ENCODE measurements at regions not wholly inside any gene's neighbourhood (a gene's known extent, or its start where the extent isn't known, plus 50 kb on each side); places are given as distances from the start of the nearest gene placed in this dataset.

DNA sequence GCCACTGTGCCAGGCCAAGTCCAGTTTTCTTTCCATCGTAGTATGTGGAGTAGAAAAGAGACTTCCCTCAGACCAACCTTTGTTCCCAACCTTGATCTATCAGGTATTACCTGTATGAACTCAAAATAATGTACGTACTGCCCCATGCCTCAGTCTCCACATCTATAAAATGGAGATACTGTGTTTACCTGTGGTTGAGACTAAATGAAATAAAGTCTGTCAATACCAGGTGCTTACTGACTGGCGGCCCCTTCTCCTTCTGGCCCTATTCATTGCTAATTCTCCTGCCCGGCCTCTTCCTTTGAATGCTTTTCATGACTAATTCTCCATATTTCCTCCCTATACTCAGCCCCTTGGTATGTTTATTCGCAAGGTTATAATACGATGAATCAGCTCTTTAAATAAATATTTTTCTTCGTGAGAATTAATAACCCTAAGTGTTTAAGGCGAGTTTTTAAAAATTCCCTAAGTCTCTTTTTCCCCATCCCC lies 89.6 kb upstream of the BASP1 start:
- Histone ChIP-seq H3K79me2 (ENCODE audit: control insufficient read depth in 1 of 2, insufficient read depth in 2 of 2, low read length in 2 of 2) (no peaks in the 10 kb centered on the region), H3K14ac (ENCODE audit: insufficient read length) (no peak overlapping the region), H3K79me1 (ENCODE audit: low read depth, low read length) (no peaks in the 10 kb centered on the region), H3K36me3 (ENCODE audit: control insufficient read depth in 2 of 4, insufficient read depth in 4 of 4, low read length in 3 of 4) (no peaks in the 10 kb centered on the region), H4K20me1 (replicated peaks in 1 of 2; ENCODE audit: control insufficient read depth in 1 of 2, insufficient read depth in 2 of 2, low read length in 2 of 2) (no peaks in the 10 kb centered on the region), H4K91ac (replicated peaks; ENCODE audit: insufficient read length, low read length) (no peak overlapping the region), H4K8ac (ENCODE audit: extremely low read depth, insufficient read depth, low read length) (no peak overlapping the region), H3K4me1 (replicated peaks in 1 of 4; ENCODE audit: control insufficient read depth in 3 of 4, insufficient read depth in 4 of 4, low read length in 3 of 4) (peaks cover 0 to 2% (median 0%) of the 10 kb centered on the region in 4 experiments; a peak in 1 of 7 replicates), H3K18ac (ENCODE audit: extremely low read depth, low read length) (no peak overlapping the region), H2BK20ac (ENCODE audit: low read length) (0 out of 2 replicates have a peak overlapping the region, but pooled peaks have one; percentile 48), H3K9me3 (ENCODE audit: insufficient read depth in 2 of 2, low read depth in 1 of 2, low read length in 1 of 2) (peaks cover 0 to 3% of the 10 kb centered on the region in 2 experiments; a peak in 1 of 4 replicates), H2BK12ac (ENCODE audit: low read depth, low read length) (no peak overlapping the region), H3K27me3 (replicated peaks in 1 of 4; ENCODE audit: control insufficient read depth in 3 of 4, extremely low read depth in 1 of 4, insufficient read depth in 3 of 4, low read length in 3 of 4) (no peaks in the 10 kb centered on the region), H3K23me2 (ENCODE audit: low read depth, low read length) (no peaks in the 10 kb centered on the region; the same call in 1 of the 2 replicates), H3K4me2 (ENCODE audit: insufficient read depth in 1 of 2, low read depth in 2 of 2, low read length in 2 of 2) (no peak overlapping the region), H2AK5ac (ENCODE audit: low read depth, low read length) (no peak overlapping the region), H2BK15ac (ENCODE audit: low read length) (no peak overlapping the region), H3K23ac (ENCODE audit: insufficient read length) (no peak overlapping the region), H3K4me3 (ENCODE audit: extremely low read depth in 1 of 4, insufficient read depth in 2 of 4, low read depth in 3 of 4, low read length in 4 of 4) (no peak overlapping the region), H3K56ac (replicated peaks; ENCODE audit: insufficient read length, low read depth, low read length) (no peak overlapping the region), H2BK5ac (ENCODE audit: low read depth, low read length) (no peak overlapping the region), H2BK120ac (replicated peaks; ENCODE audit: low read depth, low read length) (no peak overlapping the region), H3K4ac (replicated peaks; ENCODE audit: insufficient read length, low read depth, low read length) (no peak overlapping the region), H2AFZ (ENCODE audit: low read length) (no peak overlapping the region), H3K27ac (ENCODE audit: low read depth, low read length) (no peak overlapping the region), H3K9ac (replicated peaks in 1 of 4; ENCODE audit: extremely low read depth in 1 of 4, low read depth in 3 of 4, low read length in 3 of 4) (no peak overlapping the region), H4K5ac (ENCODE audit: insufficient read length, low read depth, low read length) (no peak overlapping the region)
- ChIA-PET POLR2A (ENCODE audit: partially characterized antibody) (no interaction called here), CTCF (ENCODE audit: partially characterized antibody) (interaction anchor here (0.7 kb wide), 1 partner anchor 253 kb away, joined by 5 read pairs; no protein-coding TSS in a partner anchor)
- DNase-seq (ENCODE audit: low read depth in 1 of 2, low spot score in 2 of 2) (no peak), FAIRE-seq (no peak)
- TF ChIP-seq SRF (IDR thresholded peaks at IDR 0.05; ENCODE audit: low read depth, low read length) (no peak), HDAC2 (IDR thresholded peaks at IDR 0.05; ENCODE audit: borderline replicate concordance in 1 of 2, low read depth in 2 of 2, low read length in 2 of 2) (no peak), TBP (IDR thresholded peaks at IDR 0.05; ENCODE audit: low read depth, low read length) (no peak), RNF2 (IDR thresholded peaks at IDR 0.05; ENCODE audit: borderline replicate concordance, low read depth, low read length, missing control alignments, poor library complexity, severe bottlenecking) (no peak)
- TF ChIP-seq, protein P1, sequence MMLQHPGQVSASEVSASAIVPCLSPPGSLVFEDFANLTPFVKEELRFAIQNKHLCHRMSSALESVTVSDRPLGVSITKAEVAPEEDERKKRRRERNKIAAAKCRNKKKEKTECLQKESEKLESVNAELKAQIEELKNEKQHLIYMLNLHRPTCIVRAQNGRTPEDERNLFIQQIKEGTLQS (IDR thresholded peaks at IDR 0.05; ENCODE audit: insufficient read depth, low read depth, low read length) = no peak
- 77% methylated on average over 8 of the region's 8 CpGs; no CpG with 5 or more reads in 1 of the 2 experiments for WGBS, 2 experiments (ENCODE audit: extremely low coverage in 1 of 2, insufficient coverage in 1 of 2, insufficient read length in 1 of 2, insufficient replicate concordance in 2 of 2, low coverage in 1 of 2, low lambda C conversion rate in 2 of 2, missing lambda C conversion rate in 1 of 2)

All from H1 (cell line).